GM23338 (cell line): ENCODE measurements at regions not wholly inside any gene's neighbourhood (a gene's known extent, or its start where the extent isn't known, plus 50 kb on each side); places are given as distances from the start of the nearest gene placed in this dataset.

Experiments
- CTCF ChIP-seq, 2 experiments: fragments of 200-600 bp in 1 of 2; sonication (generic) in 1 of 2; conservative IDR thresholded peaks; 2 replicates each; pipeline versions ENCODE4 v1.5.1 to v1.6.1; 2016 to 2017; ENCODE audit warnings: antibody characterized with exemption in 2 of 2, low read depth in 2 of 2, mild to moderate bottlenecking in 2 of 2, moderate library complexity in 1 of 2
- POLR2AphosphoS5 ChIP-seq: IDR thresholded peaks from 2 replicates; pipeline ENCODE4 v1.6.1; 2016; ENCODE audit warnings: antibody characterized with exemption, low read depth
- REST ChIP-seq: IDR thresholded peaks from one replicate; pipeline ENCODE4 v1.6.1; 2018; ENCODE audit warnings: antibody characterized with exemption; ENCODE audit not compliant: unreplicated experiment

GRCh38 chr2:128543036-128543435 lies 224.4 kb upstream of the HS6ST1 start:
- TF ChIP-seq REST: no peak
- TF ChIP-seq CTCF (conservative IDR thresholded peaks at IDR 0.05; ENCODE audit: low read depth in 2 of 2): no peak
- no peak for TF ChIP-seq POLR2AphosphoS5
